ENCODE measurements at regions not wholly inside any gene's neighbourhood (a gene's known extent, or its start where the extent isn't known, plus 50 kb on each side); places are given as distances from the start of the nearest gene placed in this dataset.

DNA sequence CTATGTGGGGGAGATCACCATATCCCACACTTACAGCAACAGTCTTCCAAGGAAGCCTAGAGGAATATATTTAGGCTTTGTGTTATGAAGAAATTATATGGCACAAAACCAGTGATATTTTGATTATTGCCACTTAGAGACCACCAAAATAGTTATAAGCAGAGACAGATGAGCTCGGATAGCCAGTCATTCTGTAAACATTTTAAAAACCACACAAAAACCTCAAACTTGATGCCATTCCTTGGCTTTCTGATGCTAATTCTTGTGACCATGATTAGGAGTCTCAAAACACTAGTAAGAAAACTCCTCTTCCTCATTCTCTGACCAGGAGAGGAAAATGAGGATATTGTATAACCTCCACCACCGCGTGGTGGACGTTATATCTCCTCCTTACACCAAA is 496.4 kb downstream of the FOXO1 start:
- Mint-ChIP-seq H3K4me1 (ENCODE audit: low read depth) (peaks cover 62% of the 10 kb centered on the region), H3K36me3 (ENCODE audit: low read depth) (no peaks in the 10 kb centered on the region), H3K4me3 (no peak overlapping the region), H3K27me3 (no peaks in the 10 kb centered on the region), H3K9me3 (no peaks in the 10 kb centered on the region), H3K27ac (no peak overlapping the region)
- peaks cover 0 to 7% of the 10 kb centered on the region in 2 experiments for H3K9me3 ChIP-seq (ENCODE audit: control insufficient read depth in 1 of 2, insufficient read depth in 1 of 2, low read length in 2 of 2)
- ChIA-PET POLR2A (interaction anchor here (1.5 to 2.4 kb wide), 2 partner anchors 15 to 17 kb away, joined by 4 to 10 read pairs; no protein-coding TSS in a partner anchor), CTCF (no interaction called here)
- intact Hi-C loops (cut with DNase I, micrococcal nuclease), result loop anchor here in 1 of 2 experiments (2.0 kb wide), 1 partner anchor 17 kb away; no protein-coding TSS in a partner anchor
- no peaks in the 10 kb centered on the region for H3K27me3 ChIP-seq (ENCODE audit: control insufficient read depth in 1 of 2, insufficient read depth in 2 of 2, low read length in 2 of 2)
- no peak overlapping the region for H3K27ac ChIP-seq (ENCODE audit: low read depth in 1 of 2, low read length in 2 of 2)
- DNase-seq (no peak), ATAC-seq (ENCODE audit: poor library complexity) (no peak)
- H3K4me3 ChIP-seq (ENCODE audit: low read length), result no peak overlapping the region
- TF ChIP-seq, protein P1, sequence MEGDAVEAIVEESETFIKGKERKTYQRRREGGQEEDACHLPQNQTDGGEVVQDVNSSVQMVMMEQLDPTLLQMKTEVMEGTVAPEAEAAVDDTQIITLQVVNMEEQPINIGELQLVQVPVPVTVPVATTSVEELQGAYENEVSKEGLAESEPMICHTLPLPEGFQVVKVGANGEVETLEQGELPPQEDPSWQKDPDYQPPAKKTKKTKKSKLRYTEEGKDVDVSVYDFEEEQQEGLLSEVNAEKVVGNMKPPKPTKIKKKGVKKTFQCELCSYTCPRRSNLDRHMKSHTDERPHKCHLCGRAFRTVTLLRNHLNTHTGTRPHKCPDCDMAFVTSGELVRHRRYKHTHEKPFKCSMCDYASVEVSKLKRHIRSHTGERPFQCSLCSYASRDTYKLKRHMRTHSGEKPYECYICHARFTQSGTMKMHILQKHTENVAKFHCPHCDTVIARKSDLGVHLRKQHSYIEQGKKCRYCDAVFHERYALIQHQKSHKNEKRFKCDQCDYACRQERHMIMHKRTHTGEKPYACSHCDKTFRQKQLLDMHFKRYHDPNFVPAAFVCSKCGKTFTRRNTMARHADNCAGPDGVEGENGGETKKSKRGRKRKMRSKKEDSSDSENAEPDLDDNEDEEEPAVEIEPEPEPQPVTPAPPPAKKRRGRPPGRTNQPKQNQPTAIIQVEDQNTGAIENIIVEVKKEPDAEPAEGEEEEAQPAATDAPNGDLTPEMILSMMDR (IDR thresholded peaks at IDR 0.05), result no peak
- peaks cover 14% of the 10 kb centered on the region for H3K4me1 ChIP-seq (ENCODE audit: insufficient read depth, low read length)
- no peaks in the 10 kb centered on the region for H3K36me3 ChIP-seq (ENCODE audit: insufficient read depth, low read length)

DNA sequence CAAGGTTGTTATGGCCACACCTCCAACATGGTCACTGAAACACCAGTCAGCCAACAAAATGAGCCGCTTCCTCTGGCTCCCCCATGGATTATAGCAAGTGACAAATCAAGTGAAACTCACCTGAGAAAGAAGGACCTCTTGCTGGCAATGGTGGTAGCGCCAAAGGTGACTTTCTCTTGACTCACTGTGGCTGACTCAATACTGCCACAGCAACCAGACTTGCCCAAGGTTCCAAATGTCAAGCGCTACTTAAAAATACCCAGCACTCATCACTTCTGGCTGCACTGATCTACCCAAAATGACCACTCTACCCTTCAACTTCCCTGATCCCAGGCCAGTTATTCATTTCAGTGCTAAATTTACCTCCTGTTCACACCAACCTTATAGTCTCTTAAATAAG is 495.5 kb downstream of the FOXO1 start:
- no peak for ATAC-seq (ENCODE audit: poor library complexity)
- H3K4me3 ChIP-seq (ENCODE audit: low read length), result no peak overlapping the region
- intact Hi-C loops (cut with DNase I, micrococcal nuclease), result loop anchor here in 1 of 2 experiments (2.0 kb wide), 1 partner anchor 16 kb away; no protein-coding TSS in a partner anchor
- TF ChIP-seq, protein P1 (IDR thresholded peaks at IDR 0.05), result no peak
- no peaks in the 10 kb centered on the region for H3K36me3 ChIP-seq (ENCODE audit: insufficient read depth, low read length)
- peaks cover 0 to 7% of the 10 kb centered on the region in 2 experiments for H3K9me3 ChIP-seq (ENCODE audit: control insufficient read depth in 1 of 2, insufficient read depth in 1 of 2, low read length in 2 of 2)
- peaks cover 14% of the 10 kb centered on the region for H3K4me1 ChIP-seq (ENCODE audit: insufficient read depth, low read length)
- DNase-seq, result peak in 1 of 14 experiments; percentile 26
- Mint-ChIP-seq H3K27ac (no peak overlapping the region), H3K9me3 (no peaks in the 10 kb centered on the region), H3K4me3 (no peak overlapping the region), H3K4me1 (ENCODE audit: low read depth) (peaks cover 58% of the 10 kb centered on the region), H3K36me3 (ENCODE audit: low read depth) (no peaks in the 10 kb centered on the region), H3K27me3 (no peaks in the 10 kb centered on the region)
- CTCF ChIA-PET, result no interaction called here
- POLR2A ChIA-PET, result interaction anchor here (0.7 to 1.5 kb wide), 2 partner anchors 16 to 19 kb away, joined by 3 to 6 read pairs; no protein-coding TSS in a partner anchor
- no peaks in the 10 kb centered on the region for H3K27me3 ChIP-seq (ENCODE audit: control insufficient read depth in 1 of 2, insufficient read depth in 2 of 2, low read length in 2 of 2)
- no peak overlapping the region for H3K27ac ChIP-seq (ENCODE audit: low read depth in 1 of 2, low read length in 2 of 2)

DNA sequence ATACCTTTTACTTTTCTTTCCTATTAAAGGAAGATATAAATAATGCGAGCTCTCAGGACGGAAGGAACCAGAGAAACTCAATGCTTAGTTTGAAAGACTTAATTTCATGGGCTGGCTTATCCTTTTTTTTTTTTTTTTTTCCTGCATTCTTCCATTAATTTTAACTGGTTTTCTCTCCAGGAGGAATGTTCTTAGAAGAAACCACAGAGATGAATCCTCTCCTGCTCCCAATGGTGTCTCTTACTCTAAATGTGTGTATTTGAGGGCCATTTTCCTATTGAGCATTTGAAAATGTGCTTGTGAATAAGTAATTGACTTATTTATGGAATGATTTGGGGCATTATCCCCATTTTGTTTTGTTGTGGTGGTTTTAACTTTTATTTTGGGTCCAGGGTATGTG is 494.9 kb downstream of the FOXO1 start:
- ATAC-seq (ENCODE audit: poor library complexity) (no peak), DNase-seq (no peak)
- peaks cover 0 to 13% of the 10 kb centered on the region in 2 experiments for H3K9me3 ChIP-seq (ENCODE audit: control insufficient read depth in 1 of 2, insufficient read depth in 1 of 2, low read length in 2 of 2)
- no peak overlapping the region for H3K4me3 ChIP-seq (ENCODE audit: low read length)
- Mint-ChIP-seq H3K4me1 (ENCODE audit: low read depth) (peaks cover 57% of the 10 kb centered on the region), H3K27ac (no peak overlapping the region), H3K36me3 (ENCODE audit: low read depth) (no peaks in the 10 kb centered on the region), H3K27me3 (no peaks in the 10 kb centered on the region), H3K4me3 (no peak overlapping the region), H3K9me3 (no peaks in the 10 kb centered on the region)
- H3K36me3 ChIP-seq (ENCODE audit: insufficient read depth, low read length), result no peaks in the 10 kb centered on the region
- TF ChIP-seq, protein P1 (IDR thresholded peaks at IDR 0.05), result no peak
- no peaks in the 10 kb centered on the region for H3K27me3 ChIP-seq (ENCODE audit: control insufficient read depth in 1 of 2, insufficient read depth in 2 of 2, low read length in 2 of 2)
- intact Hi-C loops (cut with DNase I, micrococcal nuclease), result loop anchor here in 1 of 2 experiments (2.0 kb wide), 1 partner anchor 15 kb away; no protein-coding TSS in a partner anchor
- ChIA-PET CTCF (no interaction called here), POLR2A (interaction anchor here (0.7 to 1.5 kb wide), 2 partner anchors 16 to 20 kb away, joined by 3 to 6 read pairs; no protein-coding TSS in a partner anchor)
- no peak overlapping the region for H3K27ac ChIP-seq (ENCODE audit: low read depth in 1 of 2, low read length in 2 of 2)
- H3K4me1 ChIP-seq (ENCODE audit: insufficient read depth, low read length), result peaks cover 11% of the 10 kb centered on the region
